ENCODE measurements at regions not wholly inside any gene's neighbourhood (a gene's known extent, or its start where the extent isn't known, plus 50 kb on each side); places are given as distances from the start of the nearest gene placed in this dataset.

DNA sequence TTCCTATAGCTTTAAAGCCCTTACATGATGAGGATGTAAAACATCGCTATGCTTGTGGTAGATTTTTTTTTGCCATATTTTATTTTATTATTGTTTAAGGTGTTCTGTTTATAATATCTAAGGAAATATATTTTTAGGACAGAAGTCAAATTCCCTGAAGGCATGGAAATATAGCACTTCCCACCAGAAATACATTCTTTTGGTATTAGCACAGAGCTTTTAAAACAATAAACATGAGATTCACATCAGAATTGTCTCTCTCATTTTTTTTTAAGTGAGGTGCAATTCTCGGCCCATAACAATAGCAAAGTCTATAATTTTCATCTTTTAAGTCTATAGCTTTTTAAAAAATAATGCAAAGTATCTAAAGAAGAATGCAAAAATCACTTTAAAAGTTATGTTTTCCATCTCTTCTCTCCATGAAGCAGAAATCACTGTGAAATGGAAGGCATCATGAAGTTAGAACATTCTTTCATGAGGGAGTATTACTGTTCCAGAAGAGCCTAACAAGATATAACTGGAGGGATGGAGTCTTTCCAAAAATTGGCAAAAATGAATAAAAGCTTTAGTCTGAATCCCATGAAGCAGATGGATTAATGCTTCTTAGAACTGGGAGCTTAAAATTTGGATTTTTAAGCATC is 283.6 kb upstream of the TRIB2 start:
- TF ChIP-seq, protein P1, sequence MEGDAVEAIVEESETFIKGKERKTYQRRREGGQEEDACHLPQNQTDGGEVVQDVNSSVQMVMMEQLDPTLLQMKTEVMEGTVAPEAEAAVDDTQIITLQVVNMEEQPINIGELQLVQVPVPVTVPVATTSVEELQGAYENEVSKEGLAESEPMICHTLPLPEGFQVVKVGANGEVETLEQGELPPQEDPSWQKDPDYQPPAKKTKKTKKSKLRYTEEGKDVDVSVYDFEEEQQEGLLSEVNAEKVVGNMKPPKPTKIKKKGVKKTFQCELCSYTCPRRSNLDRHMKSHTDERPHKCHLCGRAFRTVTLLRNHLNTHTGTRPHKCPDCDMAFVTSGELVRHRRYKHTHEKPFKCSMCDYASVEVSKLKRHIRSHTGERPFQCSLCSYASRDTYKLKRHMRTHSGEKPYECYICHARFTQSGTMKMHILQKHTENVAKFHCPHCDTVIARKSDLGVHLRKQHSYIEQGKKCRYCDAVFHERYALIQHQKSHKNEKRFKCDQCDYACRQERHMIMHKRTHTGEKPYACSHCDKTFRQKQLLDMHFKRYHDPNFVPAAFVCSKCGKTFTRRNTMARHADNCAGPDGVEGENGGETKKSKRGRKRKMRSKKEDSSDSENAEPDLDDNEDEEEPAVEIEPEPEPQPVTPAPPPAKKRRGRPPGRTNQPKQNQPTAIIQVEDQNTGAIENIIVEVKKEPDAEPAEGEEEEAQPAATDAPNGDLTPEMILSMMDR (IDR thresholded peaks at IDR 0.05): no peak
- no peak for TF ChIP-seq POLR2A (IDR thresholded peaks at IDR 0.05)
